ENCODE measurements at regions not wholly inside any gene's neighbourhood (a gene's known extent, or its start where the extent isn't known, plus 50 kb on each side); places are given as distances from the start of the nearest gene placed in this dataset.

GRCh38 chr9:1233568-1233967 lies 183.4 kb downstream of the DMRT2 start:
- peaks cover 0 to 15% (median 6%) of the 10 kb centered on the region in 4 donors for H3K4me1 ChIP-seq
- H3K27me3 ChIP-seq, result no peaks in the 10 kb centered on the region
- TF ChIP-seq POLR2A (IDR thresholded peaks at IDR 0.05) (no peak), POLR2AphosphoS5 (IDR thresholded peaks at IDR 0.05) (no peak), CTCF (IDR thresholded peaks at IDR 0.05) (no peak), EP300 (IDR thresholded peaks at IDR 0.05) (no peak)
- H3K4me3 ChIP-seq, result no peak overlapping the region
- no peak overlapping the region for H3K27ac ChIP-seq
- H3K9me3 ChIP-seq, result no peaks in the 10 kb centered on the region
- ATAC-seq (ENCODE audit: low FRiP score in 2 of 2) (no peak), DNase-seq (no peak)
- 47 to 48% methylated on average over 2 of the region's 2 CpGs for WGBS, 2 donors
- H3K36me3 ChIP-seq, result no peaks in the 10 kb centered on the region

GRCh38 chr9:1235650-1236049 lies 185.5 kb downstream of the DMRT2 start:
- 48 to 66% methylated on average over 4 of the region's 4 CpGs for WGBS, 2 donors
- Histone ChIP-seq H3K4me1 (peaks cover 0 to 15% (median 6%) of the 10 kb centered on the region in 4 donors), H3K4me3 (no peak overlapping the region), H3K27me3 (no peaks in the 10 kb centered on the region), H3K27ac (no peak overlapping the region), H3K36me3 (no peaks in the 10 kb centered on the region), H3K9me3 (no peaks in the 10 kb centered on the region)
- ATAC-seq (ENCODE audit: low FRiP score in 2 of 2) (no peak), DNase-seq (no peak)
- TF ChIP-seq POLR2A (IDR thresholded peaks at IDR 0.05) (no peak), POLR2AphosphoS5 (IDR thresholded peaks at IDR 0.05) (no peak), EP300 (IDR thresholded peaks at IDR 0.05) (no peak), CTCF (IDR thresholded peaks at IDR 0.05) (no peak)

GRCh38 chr9:1236061-1236460 lies 185.9 kb downstream of the DMRT2 start:
- Histone ChIP-seq H3K4me1 (peaks cover 0 to 15% (median 6%) of the 10 kb centered on the region in 4 donors), H3K9me3 (no peaks in the 10 kb centered on the region), H3K27me3 (no peaks in the 10 kb centered on the region), H3K27ac (no peak overlapping the region), H3K36me3 (no peaks in the 10 kb centered on the region), H3K4me3 (no peak overlapping the region)
- TF ChIP-seq CTCF (IDR thresholded peaks at IDR 0.05), result no peak
- TF ChIP-seq POLR2AphosphoS5 (IDR thresholded peaks at IDR 0.05), result no peak
- no peak for TF ChIP-seq EP300 (IDR thresholded peaks at IDR 0.05)
- TF ChIP-seq POLR2A (IDR thresholded peaks at IDR 0.05), result no peak
- ATAC-seq (ENCODE audit: low FRiP score in 2 of 2), result no peak
- no peak for DNase-seq
- WGBS, 2 donors, result 68 to 70% methylated on average over 2 of the region's 2 CpGs

- no peak for ATAC-seq (ENCODE audit: low FRiP score in 2 of 2)
- H3K4me3 ChIP-seq, result no peak overlapping the region
- H3K9me3 ChIP-seq, result no peaks in the 10 kb centered on the region
- no peak for DNase-seq
- peaks cover 0 to 1% (median 0%) of the 10 kb centered on the region in 4 donors for H3K4me1 ChIP-seq
- no peak for TF ChIP-seq POLR2A (IDR thresholded peaks at IDR 0.05)
- no peak for TF ChIP-seq POLR2AphosphoS5 (IDR thresholded peaks at IDR 0.05)
- no peak for TF ChIP-seq CTCF (IDR thresholded peaks at IDR 0.05)
- 81 to 86% methylated on average over 2 to 3 of the region's 3 CpGs for WGBS, 2 donors
- H3K27me3 ChIP-seq, result no peaks in the 10 kb centered on the region
- H3K27ac ChIP-seq, result no peak overlapping the region
- H3K36me3 ChIP-seq, result no peaks in the 10 kb centered on the region
Measured at GRCh38 chr9:1238407-1238806, 188.2 kb downstream of the DMRT2 start.

GRCh38 chr9:1248743-1249142 lies 198.6 kb downstream of the DMRT2 start:
- Histone ChIP-seq H3K9me3 (no peaks in the 10 kb centered on the region), H3K27ac (no peak overlapping the region), H3K4me1 (no peaks in the 10 kb centered on the region), H3K36me3 (no peaks in the 10 kb centered on the region), H3K4me3 (no peak overlapping the region), H3K27me3 (no peaks in the 10 kb centered on the region)
- no peak for DNase-seq
- no peak for ATAC-seq (ENCODE audit: low FRiP score in 2 of 2)
- TF ChIP-seq CTCF (IDR thresholded peaks at IDR 0.05), result no peak
- TF ChIP-seq POLR2A (IDR thresholded peaks at IDR 0.05), result no peak
- TF ChIP-seq EP300 (IDR thresholded peaks at IDR 0.05), result no peak
- TF ChIP-seq POLR2AphosphoS5 (IDR thresholded peaks at IDR 0.05), result no peak
- WGBS, 2 donors, result 70 to 75% methylated on average over 3 of the region's 3 CpGs
